PFSK-1 (cell line): ENCODE measurements at regions not wholly inside any gene's neighbourhood (a gene's known extent, or its start where the extent isn't known, plus 50 kb on each side); places are given as distances from the start of the nearest gene placed in this dataset.

ENCODE experiments used
- FOXP2 ChIP-seq: optimal IDR thresholded peaks from 2 replicates; pipeline ENCODE3; 2011; ENCODE audit warnings: borderline replicate concordance, control low read depth, inconsistent platforms; ENCODE audit not compliant: insufficient read depth; ENCODE audit errors: extremely low read length, extremely low read depth
- POLR2AphosphoS5 ChIP-seq: IDR thresholded peaks from 2 replicates; pipeline ENCODE4 v1.6.1; 2012; ENCODE audit warnings: low read depth, mild to moderate bottlenecking, control low read depth, low read length, moderate library complexity

- no peak for TF ChIP-seq POLR2AphosphoS5
- TF ChIP-seq FOXP2: no peak
These were observed 119.3 kb upstream of the SEMA3D start for GRCh38 chr7:85306115-85306514.
